Trophoblast cell (in vitro differentiated cells and primary cell): ENCODE measurements at regions not wholly inside any gene's neighbourhood (a gene's known extent, or its start where the extent isn't known, plus 50 kb on each side); places are given as distances from the start of the nearest gene placed in this dataset.

Source experiments
- DNase-seq, 2 donors: peaks; one replicate each; pipeline ENCODE4 v3.0.0-alpha.2; 2016
- H2AFZ ChIP-seq: 2 replicates; pipeline ENCODE4 v1.6.1; 2013; ENCODE audit warnings: low read length, moderate library complexity, mild to moderate bottlenecking; ENCODE audit not compliant: insufficient read depth, poor library complexity
- H2AK5ac ChIP-seq: 2 replicates; pipeline ENCODE4 v1.6.1; 2013; ENCODE audit warnings: mild to moderate bottlenecking, low read length
- H2BK120ac ChIP-seq: 2 replicates; pipeline ENCODE4 v1.6.1; 2013; ENCODE audit warnings: low read length, mild to moderate bottlenecking, moderate library complexity; ENCODE audit not compliant: insufficient read depth, poor library complexity
- H2BK12ac ChIP-seq: 2 replicates; pipeline ENCODE4 v1.6.1; 2013; ENCODE audit warnings: mild to moderate bottlenecking, low read length, moderate library complexity
- H2BK5ac ChIP-seq: 2 replicates; pipeline ENCODE4 v1.6.1; 2013; ENCODE audit warnings: low read length, low read depth, moderate library complexity, mild to moderate bottlenecking; ENCODE audit not compliant: poor library complexity
- H3K14ac ChIP-seq: 2 replicates; pipeline ENCODE4 v1.6.1; 2013; ENCODE audit warnings: mild to moderate bottlenecking, low read length
- H3K18ac ChIP-seq: 2 replicates; pipeline ENCODE4 v1.6.1; 2013; ENCODE audit warnings: mild to moderate bottlenecking, low read length
- H3K23ac ChIP-seq: 2 replicates; pipeline ENCODE4 v1.6.1; 2013; ENCODE audit warnings: low read length
- H3K27ac ChIP-seq: 2 replicates; pipeline ENCODE4 v1.5.1; 2013; ENCODE audit warnings: low read depth, mild to moderate bottlenecking, inconsistent platforms, low read length, moderate library complexity
- H3K27me3 ChIP-seq: 2 replicates; pipeline ENCODE4 v1.6.1; 2013; ENCODE audit warnings: inconsistent platforms, mild to moderate bottlenecking, low read length, moderate library complexity; ENCODE audit not compliant: insufficient read depth
- H3K36me3 ChIP-seq, 2 experiments: 1 replicate in 1 of 2; 2 replicates in 1 of 2; pipeline ENCODE4 v1.6.1; 2013; ENCODE audit warnings: low read length in 2 of 2, mild to moderate bottlenecking in 2 of 2, moderate library complexity in 1 of 2; ENCODE audit not compliant: insufficient read depth in 2 of 2, control insufficient read depth in 1 of 2
- H3K4ac ChIP-seq: 2 replicates; pipeline ENCODE4 v1.6.1; 2013; ENCODE audit warnings: low read depth, mild to moderate bottlenecking, low read length, moderate library complexity
- H3K4me1 ChIP-seq, 2 experiments: 1 replicate in 1 of 2; 2 replicates in 1 of 2; pipeline ENCODE4 v1.6.1; 2013; ENCODE audit warnings: low read length in 2 of 2, mild to moderate bottlenecking in 2 of 2, moderate library complexity in 1 of 2; ENCODE audit not compliant: insufficient read depth in 2 of 2, control insufficient read depth in 1 of 2
- H3K4me2 ChIP-seq: 2 replicates; pipeline ENCODE4 v1.6.1; 2013; ENCODE audit warnings: inconsistent platforms, mild to moderate bottlenecking, low read length, moderate library complexity
- H3K4me3 ChIP-seq: 2 replicates; pipeline ENCODE4 v1.5.1; 2013; ENCODE audit warnings: mild to moderate bottlenecking, low read depth, low read length, inconsistent platforms
- H3K79me1 ChIP-seq: one replicate; pipeline ENCODE4 v1.6.1; 2013; ENCODE audit warnings: low read length
- H3K79me2 ChIP-seq: 2 replicates; pipeline ENCODE4 v1.6.1; 2013; ENCODE audit warnings: low read length, mild to moderate bottlenecking; ENCODE audit not compliant: control insufficient read depth, insufficient read depth, poor library complexity
- H3K9ac ChIP-seq: 2 replicates; pipeline ENCODE4 v1.6.1; 2013; ENCODE audit warnings: mild to moderate bottlenecking, low read length
- H3K9me3 ChIP-seq: 2 replicates; pipeline ENCODE4 v1.6.1; 2013; ENCODE audit warnings: low read depth, mild to moderate bottlenecking, control low read depth, inconsistent platforms, low read length; ENCODE audit not compliant: insufficient read depth
- H4K12ac ChIP-seq: 2 replicates; pipeline ENCODE4 v1.6.1; 2013; ENCODE audit warnings: low read depth, mild to moderate bottlenecking, low read length, moderate library complexity
- H4K8ac ChIP-seq: 2 replicates; pipeline ENCODE4 v1.6.1; 2013; ENCODE audit warnings: low read depth, mild to moderate bottlenecking, low read length, moderate library complexity
- H4K91ac ChIP-seq: one replicate; pipeline ENCODE4 v1.6.1; 2013; ENCODE audit warnings: low read depth, mild to moderate bottlenecking, low read length, moderate library complexity
- WGBS: extraction: QIAGEN DNeasy Blood & Tissue Kit; methylation state at CpG from one replicate; pipeline ENCODE4 v1.1.7; 2013; ENCODE audit warnings: missing lambda C conversion rate; ENCODE audit not compliant: insufficient read length, insufficient coverage; ENCODE audit errors: extremely low coverage; 5-methylcytosine and 5-hydroxymethylcytosine counted together

DNA sequence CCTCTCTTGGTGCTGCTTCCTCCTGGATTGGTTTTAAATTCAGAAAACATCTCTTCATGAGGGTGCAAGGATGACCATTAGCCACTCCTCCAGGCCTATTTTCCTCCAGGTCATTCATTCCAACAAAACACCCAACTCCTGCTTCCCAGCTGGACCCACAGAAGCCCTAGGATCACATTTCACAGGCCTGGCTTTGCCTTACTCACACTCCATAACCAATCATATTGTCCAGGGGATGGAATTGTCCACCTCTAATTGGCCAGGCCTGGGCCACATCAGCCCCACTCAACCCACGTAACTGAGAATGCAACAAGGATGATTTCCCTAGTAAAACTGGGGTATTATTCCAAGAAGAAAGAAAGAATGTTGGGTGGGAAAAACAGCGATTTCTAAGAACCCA lies 616.7 kb upstream of the SUCLG2 start:
- H3K27ac ChIP-seq, result no peak overlapping the region
- no peak overlapping the region for H2AK5ac ChIP-seq
- H3K27me3 ChIP-seq, result no peaks in the 10 kb centered on the region
- H2AFZ ChIP-seq, result no peak overlapping the region
- no peak overlapping the region for H3K18ac ChIP-seq
- H2BK5ac ChIP-seq, result no peak overlapping the region
- no peak for DNase-seq
- no peak overlapping the region for H3K4me2 ChIP-seq
- WGBS, result no CpG with 5 or more reads among the region's 2 CpGs
- H2BK12ac ChIP-seq, result no peak overlapping the region
- no peaks in the 10 kb centered on the region for H3K79me1 ChIP-seq
- no peak overlapping the region for H2BK120ac ChIP-seq
- no peak overlapping the region for H3K14ac ChIP-seq
- no peak overlapping the region for H4K8ac ChIP-seq
- H3K9me3 ChIP-seq, result no peaks in the 10 kb centered on the region
- no peak overlapping the region for H4K12ac ChIP-seq
- no peak overlapping the region for H3K23ac ChIP-seq
- H3K9ac ChIP-seq, result no peak overlapping the region
- no peak overlapping the region for H4K91ac ChIP-seq
- no peaks in the 10 kb centered on the region for H3K36me3 ChIP-seq
- H3K4me3 ChIP-seq, result no peak overlapping the region
- no peak overlapping the region for H3K4ac ChIP-seq
- no peaks in the 10 kb centered on the region for H3K79me2 ChIP-seq
- no peaks in the 10 kb centered on the region for H3K4me1 ChIP-seq

DNA sequence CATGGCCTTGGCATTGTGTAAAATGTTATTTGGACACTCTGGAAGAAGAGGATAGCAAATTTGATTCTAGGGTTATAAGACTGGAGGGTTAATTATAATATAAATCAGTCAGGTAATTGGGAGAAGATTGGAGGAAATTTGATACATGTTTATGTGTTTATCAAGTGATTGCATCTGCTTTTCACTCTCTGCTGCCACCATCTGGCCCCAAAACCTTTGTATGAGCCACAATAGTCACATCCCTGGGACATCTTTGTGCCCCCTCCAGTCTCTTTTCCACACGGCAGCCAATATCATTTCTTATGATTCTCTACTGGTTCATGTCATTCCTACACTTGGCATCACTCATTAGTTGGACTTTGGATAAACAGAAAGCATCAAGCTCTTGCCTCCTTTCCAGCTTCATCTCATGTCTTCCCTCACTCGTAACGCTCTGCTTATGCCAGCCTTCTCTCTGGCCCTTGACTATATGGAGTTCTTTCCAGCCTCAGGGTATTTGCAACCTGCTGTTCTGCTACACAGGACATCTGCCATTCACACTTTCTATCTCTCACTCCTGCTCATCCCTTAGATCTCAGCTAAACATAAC lies 602.3 kb upstream of the SUCLG2 start:
- H4K12ac ChIP-seq, result no peak overlapping the region
- H3K23ac ChIP-seq, result no peak overlapping the region
- no peaks in the 10 kb centered on the region for H3K4me1 ChIP-seq
- no peaks in the 10 kb centered on the region for H3K79me2 ChIP-seq
- H3K9ac ChIP-seq, result no peak overlapping the region
- no peaks in the 10 kb centered on the region for H3K79me1 ChIP-seq
- no peak overlapping the region for H3K4ac ChIP-seq
- H2AK5ac ChIP-seq, result no peak overlapping the region
- H4K8ac ChIP-seq, result no peak overlapping the region
- H3K36me3 ChIP-seq, result no peaks in the 10 kb centered on the region
- H3K4me2 ChIP-seq, result no peak overlapping the region
- WGBS, result no CpG with 5 or more reads among the region's 3 CpGs
- H3K27me3 ChIP-seq, result no peaks in the 10 kb centered on the region
- H3K4me3 ChIP-seq, result no peak overlapping the region
- no peak overlapping the region for H2AFZ ChIP-seq
- H3K27ac ChIP-seq, result no peak overlapping the region
- no peak overlapping the region for H2BK5ac ChIP-seq
- H2BK12ac ChIP-seq, result no peak overlapping the region
- no peak overlapping the region for H4K91ac ChIP-seq
- no peak overlapping the region for H3K18ac ChIP-seq
- H3K14ac ChIP-seq, result no peak overlapping the region
- DNase-seq, result peak in 1 of 2 donors; percentile 15
- H3K9me3 ChIP-seq, result no peaks in the 10 kb centered on the region
- no peak overlapping the region for H2BK120ac ChIP-seq

DNA sequence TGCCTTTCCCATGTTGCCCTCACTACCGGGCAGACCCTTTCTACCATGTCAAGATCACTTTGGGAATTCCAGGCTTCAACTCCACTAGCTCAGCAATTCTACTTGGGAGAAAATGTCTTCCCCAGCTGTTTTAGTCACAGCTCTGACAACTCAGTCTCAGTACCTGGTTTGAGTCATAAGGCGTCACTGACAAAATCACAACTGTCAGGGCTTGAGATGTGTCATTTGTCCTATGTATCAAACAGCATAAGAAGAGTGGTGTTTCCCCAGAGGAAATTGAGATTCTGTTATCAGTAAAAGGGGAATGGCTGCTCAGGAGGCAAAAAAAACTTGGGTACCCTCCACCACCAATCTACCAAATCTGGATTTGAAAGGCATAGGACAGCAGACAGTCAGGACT lies 594.9 kb upstream of the SUCLG2 start:
- Histone ChIP-seq H3K79me2 (no peaks in the 10 kb centered on the region), H4K12ac (no peak overlapping the region), H3K79me1 (no peaks in the 10 kb centered on the region), H4K91ac (no peak overlapping the region), H3K23ac (no peak overlapping the region), H3K4me1 (no peaks in the 10 kb centered on the region), H3K9ac (no peak overlapping the region), H3K18ac (no peak overlapping the region), H3K9me3 (no peaks in the 10 kb centered on the region), H2AK5ac (no peak overlapping the region), H2BK12ac (no peak overlapping the region), H3K4me3 (no peak overlapping the region), H3K4ac (no peak overlapping the region), H3K27me3 (no peaks in the 10 kb centered on the region), H3K36me3 (no peaks in the 10 kb centered on the region), H2BK5ac (no peak overlapping the region), H4K8ac (no peak overlapping the region), H3K4me2 (no peak overlapping the region), H2AFZ (no peak overlapping the region), H3K14ac (no peak overlapping the region), H2BK120ac (no peak overlapping the region), H3K27ac (no peak overlapping the region)
- DNase-seq, result no peak
- no CpG with 5 or more reads among the region's 2 CpGs for WGBS

DNA sequence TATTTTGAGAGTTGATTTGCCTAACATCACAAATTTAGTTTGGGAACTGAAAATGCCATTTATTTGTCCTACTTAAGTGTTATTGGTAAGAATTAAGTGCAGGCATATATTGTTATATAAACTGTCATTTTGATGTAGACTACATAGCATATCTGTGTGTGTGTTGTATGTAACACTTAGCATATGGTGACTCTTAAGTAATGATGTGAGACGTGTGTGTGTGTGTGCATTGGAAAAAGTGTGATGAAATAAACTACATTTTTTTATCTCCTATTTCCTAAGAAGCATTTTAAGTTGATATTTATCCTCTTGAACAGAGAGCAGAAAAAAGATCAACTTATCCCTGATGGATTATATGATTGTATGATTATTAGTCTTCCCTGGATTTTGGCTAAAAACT lies 588.2 kb upstream of the SUCLG2 start:
- Histone ChIP-seq H2BK120ac (no peak overlapping the region), H2AK5ac (no peak overlapping the region), H2BK5ac (no peak overlapping the region), H3K18ac (no peak overlapping the region), H4K8ac (no peak overlapping the region), H2AFZ (no peak overlapping the region), H3K27me3 (no peaks in the 10 kb centered on the region), H3K4me2 (no peak overlapping the region), H3K4me1 (no peaks in the 10 kb centered on the region), H4K12ac (no peak overlapping the region), H3K79me1 (no peaks in the 10 kb centered on the region), H3K36me3 (no peaks in the 10 kb centered on the region), H3K23ac (no peak overlapping the region), H3K4me3 (no peak overlapping the region), H3K4ac (no peak overlapping the region), H3K14ac (no peak overlapping the region), H2BK12ac (no peak overlapping the region), H3K27ac (no peak overlapping the region), H4K91ac (no peak overlapping the region), H3K9me3 (no peaks in the 10 kb centered on the region), H3K79me2 (no peaks in the 10 kb centered on the region), H3K9ac (no peak overlapping the region)
- DNase-seq, result no peak
- no CpG with 5 or more reads among the region's 1 CpG for WGBS
